ENCODE measurements at regions not wholly inside any gene's neighbourhood (a gene's known extent, or its start where the extent isn't known, plus 50 kb on each side); places are given as distances from the start of the nearest gene placed in this dataset.
"Not testable (repeated sequence)": the region's sequence is repeated elsewhere in the genome, so short reads cannot be mapped to it uniquely, and the experiment has no call there.

GRCh38 chr16:29231244-29231643 is 175.3 kb downstream of the NPIPB11 start:
- no peak for DNase-seq

- DNase-seq, result no peak
Observed at GRCh38 chr16:29230671-29231096, 175.8 kb downstream of the NPIPB11 start.

- not testable (repeated sequence) for DNase-seq
Observed at GRCh38 chr16:29230006-29230668, 176.4 kb downstream of the NPIPB11 start.

GRCh38 chr16:29229616-29230005 is 176.9 kb downstream of the NPIPB11 start:
- not testable (repeated sequence) for DNase-seq

- not testable (repeated sequence) for DNase-seq
Observed at GRCh38 chr16:29228664-29229611, 177.6 kb downstream of the NPIPB11 start.

- DNase-seq, result not testable (repeated sequence)
Observed at GRCh38 chr16:29227751-29228663, 178.5 kb downstream of the NPIPB11 start.

GRCh38 chr16:29226782-29227181 is 179.7 kb downstream of the NPIPB11 start:
- no peak for DNase-seq

- not testable (repeated sequence) for DNase-seq
Observed at GRCh38 chr16:29224675-29225074, 181.8 kb downstream of the NPIPB11 start.

- not testable (repeated sequence) for DNase-seq
Observed at GRCh38 chr16:29222615-29223014, 183.9 kb downstream of the NPIPB11 start.

GRCh38 chr16:29222008-29222407 is 184.5 kb downstream of the NPIPB11 start:
- DNase-seq, result not testable (repeated sequence)

- DNase-seq, result not testable (repeated sequence)
Observed at GRCh38 chr16:29221281-29221955, 185.1 kb downstream of the NPIPB11 start.

GRCh38 chr16:29220647-29221191 is 185.8 kb downstream of the NPIPB11 start:
- not testable (repeated sequence) for DNase-seq

GRCh38 chr16:29219966-29220646 is 186.4 kb downstream of the NPIPB11 start:
- DNase-seq, result not testable (repeated sequence)

GRCh38 chr16:29219562-29219961 is 186.9 kb downstream of the NPIPB11 start:
- not testable (repeated sequence) for DNase-seq

- not testable (repeated sequence) for DNase-seq
Observed at GRCh38 chr16:29218649-29219048, 187.9 kb downstream of the NPIPB11 start.

GRCh38 chr16:29218171-29218570 is 188.3 kb downstream of the NPIPB11 start:
- DNase-seq, result not testable (repeated sequence)

- DNase-seq, result not testable (repeated sequence)
Observed at GRCh38 chr16:29217752-29218126, 188.8 kb downstream of the NPIPB11 start.

GRCh38 chr16:29217104-29217751 is 189.3 kb downstream of the NPIPB11 start:
- not testable (repeated sequence) for DNase-seq

GRCh38 chr16:29213770-29214169 is 192.7 kb downstream of the NPIPB11 start:
- DNase-seq, result not testable (repeated sequence)

- DNase-seq, result not testable (repeated sequence)
Observed at GRCh38 chr16:29213251-29213650, 193.3 kb downstream of the NPIPB11 start.
